ENCODE measurements at regions not wholly inside any gene's neighbourhood (a gene's known extent, or its start where the extent isn't known, plus 50 kb on each side); places are given as distances from the start of the nearest gene placed in this dataset.
"Not testable (repeated sequence)": the region's sequence is repeated elsewhere in the genome, so short reads cannot be mapped to it uniquely, and the experiment has no call there.

GRCh38 chr17:43315369-43315768 is 81.6 kb upstream of the RNU2-1 start:
- DNase-seq = no peak

- no peak for DNase-seq
Measured at GRCh38 chr17:43314611-43315011, 80.8 kb upstream of the RNU2-1 start.

GRCh38 chr17:43312011-43312410 is 78.2 kb upstream of the RNU2-1 start:
- no peak for DNase-seq

- no peak for DNase-seq
Measured at GRCh38 chr17:43309505-43310332, 75.9 kb upstream of the RNU2-1 start.

GRCh38 chr17:43308999-43309398 is 75.2 kb upstream of the RNU2-1 start:
- no peak for DNase-seq

GRCh38 chr17:43304792-43305191 is 71.0 kb upstream of the RNU2-1 start:
- not testable (repeated sequence) for DNase-seq

GRCh38 chr17:43303049-43303448 is 69.3 kb upstream of the RNU2-1 start:
- DNase-seq = not testable (repeated sequence)

- DNase-seq = not testable (repeated sequence)
Measured at GRCh38 chr17:43299300-43300076, 65.7 kb upstream of the RNU2-1 start.

- DNase-seq = not testable (repeated sequence)
Measured at GRCh38 chr17:43289670-43290069, 55.9 kb upstream of the RNU2-1 start.

- not testable (repeated sequence) for DNase-seq
Measured at GRCh38 chr17:43283606-43284005, 49.8 kb upstream of the RNU2-1 start.

Data from NCI-H1092 (cell line).